Kidney (tissue), 13 donors: ENCODE measurements at regions not wholly inside any gene's neighbourhood (a gene's known extent, or its start where the extent isn't known, plus 50 kb on each side); places are given as distances from the start of the nearest gene placed in this dataset.
"Not testable (repeated sequence)": the region's sequence is repeated elsewhere in the genome, so short reads cannot be mapped to it uniquely, and the experiment has no call there.

Experiments
- DNase-seq, 5 donors: peaks; one replicate each; pipeline ENCODE4 v3.0.0-alpha.2; 2013 to 2020
- FAIRE-seq: peaks from 2 replicates; lab custom pipeline; 2012; peaks lifted over from hg19 to GRCh38; lab: Jason Lieb, UNC
- H3K27ac ChIP-seq, 2 donors: one replicate each; pipeline ENCODE4 v1.7.0; 2013; ENCODE audit warnings: low read depth in 2 of 2, low read length in 2 of 2, inconsistent platforms in 1 of 2
- H3K27me3 ChIP-seq: one replicate; pipeline ENCODE4 v1.7.1; 2013; ENCODE audit warnings: low read length, inconsistent platforms; ENCODE audit not compliant: control insufficient read depth, insufficient read depth
- H3K36me3 ChIP-seq, 3 donors: one replicate each; pipeline versions ENCODE4 v1.7.0 to v1.7.1; 2013; ENCODE audit warnings: low read length in 3 of 3, control low read depth in 1 of 3, inconsistent platforms in 1 of 3; ENCODE audit not compliant: insufficient read depth in 3 of 3, control insufficient read depth in 2 of 3
- H3K4me1 ChIP-seq, 3 donors: one replicate each; pipeline versions ENCODE4 v1.7.0 to v1.7.1; 2013; ENCODE audit warnings: low read length in 3 of 3, inconsistent platforms in 1 of 3, low read depth in 1 of 3; ENCODE audit not compliant: control insufficient read depth in 2 of 3, insufficient read depth in 2 of 3
- H3K4me3 ChIP-seq, 3 donors: one replicate each; pipeline versions ENCODE4 v1.7.0 to v1.8.1; 2013; ENCODE audit warnings: low read length in 3 of 3, control low read depth in 1 of 3, inconsistent platforms in 1 of 3
- H3K9ac ChIP-seq, 3 donors: one replicate each; pipeline versions ENCODE4 v1.7.0 to v1.7.1; 2013; ENCODE audit warnings: low read length in 3 of 3, control low read depth in 1 of 3, inconsistent platforms in 1 of 3
- H3K9me3 ChIP-seq, 3 donors: one replicate each; pipeline versions ENCODE4 v1.7.0 to v1.7.1; 2013; ENCODE audit warnings: low read length in 3 of 3, control low read depth in 1 of 3, inconsistent platforms in 1 of 3; ENCODE audit not compliant: control insufficient read depth in 2 of 3, insufficient read depth in 1 of 3
- CTCF ChIP-seq: IDR thresholded peaks from 3 replicates; pipeline ENCODE4 v1.5.1; 2012; ENCODE audit warnings: mild to moderate bottlenecking, moderate library complexity, borderline replicate concordance; ENCODE audit not compliant: insufficient read depth; ENCODE audit errors: extremely low read depth
- intact Hi-C: fragments of 100-400 bp; cut with DNase I; formaldehyde crosslinking; loops from one replicate; pipeline ENCODE4 v1.11.1; 2022
- donor health status: control.
- donor health status: control.
- donor health status: control.
- donor health status: control.
- donor health status: control.
- donor health status: DM: yes; HTN: yes; CAD: no.
- donor health status: Normal renal cell carcinoma (clear cell type).

DNA sequence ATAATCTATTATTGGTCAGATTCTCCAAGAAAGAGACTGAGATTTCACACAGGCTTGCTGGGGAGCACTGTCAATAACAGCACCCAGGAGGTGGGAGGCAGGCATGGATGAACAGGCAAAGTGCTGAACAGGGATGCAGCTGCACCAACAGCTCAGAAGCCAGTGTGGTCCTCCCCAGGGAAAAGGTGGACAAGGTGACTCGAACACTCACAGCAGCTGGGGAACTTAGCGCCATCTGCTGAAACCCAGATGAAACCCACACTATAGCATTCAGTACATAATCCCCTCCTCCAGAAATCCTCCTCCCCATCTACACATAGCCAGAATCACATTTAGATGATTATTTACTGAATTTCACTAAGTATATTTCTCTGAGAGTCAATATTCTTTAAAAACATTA is 255.2 kb upstream of the WSB1 start:
- Histone ChIP-seq H3K9me3 (no peaks in the 10 kb centered on the region), H3K4me1 (no peaks in the 10 kb centered on the region), H3K36me3 (no peaks in the 10 kb centered on the region), H3K27me3 (no peaks in the 10 kb centered on the region), H3K9ac (no peak overlapping the region), H3K27ac (no peak overlapping the region), H3K4me3 (no peak overlapping the region)
- TF ChIP-seq CTCF: no peak
- DNase-seq (no peak), FAIRE-seq (no peak)
- intact Hi-C loops: no loop called here

DNA sequence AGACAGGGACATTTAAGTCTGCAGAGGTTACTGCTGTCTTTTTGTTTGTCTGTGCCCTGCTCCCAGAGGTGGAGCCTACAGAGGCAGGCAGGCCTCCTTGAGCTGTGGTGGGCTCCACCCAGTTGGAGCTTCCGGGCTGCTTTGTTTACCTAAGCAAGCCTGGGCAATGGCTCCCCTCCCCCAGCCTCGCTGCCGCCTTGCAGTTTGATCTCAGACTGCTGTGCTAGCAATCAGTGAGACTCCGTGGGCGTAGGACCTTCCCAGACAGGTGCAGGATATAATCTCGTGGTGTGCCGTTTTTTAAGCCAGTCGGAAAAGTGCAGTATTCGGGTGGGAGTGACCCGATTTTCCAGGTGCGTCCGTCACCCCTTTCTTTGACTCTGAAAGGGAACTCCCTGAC is 248.9 kb upstream of the WSB1 start:
- FAIRE-seq, H3K27ac ChIP-seq, H3K36me3 ChIP-seq, H3K27me3 ChIP-seq, intact Hi-C loops, DNase-seq, H3K9ac ChIP-seq, H3K4me3 ChIP-seq, H3K4me1 ChIP-seq, H3K9me3 ChIP-seq: not testable (repeated sequence)

DNA sequence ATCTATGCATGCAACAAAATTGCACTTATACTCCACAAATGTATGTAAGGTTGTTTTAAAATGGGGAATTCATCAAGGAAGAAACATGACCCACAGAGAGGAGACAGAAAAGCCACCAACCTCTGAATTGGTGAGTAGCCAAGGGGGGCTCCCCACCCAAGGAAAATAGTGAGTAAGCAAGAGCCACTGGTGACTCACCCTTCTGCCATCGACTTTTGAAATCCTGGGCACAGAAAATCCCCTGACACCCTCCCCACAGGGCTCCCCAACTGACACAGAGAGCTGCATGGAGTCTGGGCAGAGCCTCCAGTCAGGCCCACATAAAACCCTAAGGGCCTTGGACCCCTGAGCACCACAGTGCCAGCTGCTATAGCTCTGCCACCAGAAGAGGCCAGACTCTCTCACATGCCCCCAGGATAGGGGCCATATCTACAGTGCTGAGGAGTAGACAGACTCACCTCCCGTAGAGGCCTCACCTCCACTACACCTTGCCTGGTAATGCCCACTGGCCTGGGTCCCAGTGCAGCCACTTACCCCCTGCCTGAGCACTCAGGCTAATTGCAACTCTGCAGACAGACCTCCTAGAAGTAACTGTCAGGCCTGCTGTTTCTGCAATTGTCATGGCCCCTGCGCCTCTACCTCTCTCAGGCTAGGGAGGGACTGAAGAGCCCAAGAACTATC is 244.7 kb upstream of the WSB1 start:
- DNase-seq: no peak
- no peaks in the 10 kb centered on the region for H3K36me3 ChIP-seq
- H3K9ac ChIP-seq: no peak overlapping the region
- no peak for FAIRE-seq
- H3K4me3 ChIP-seq: no peak overlapping the region
- no peaks in the 10 kb centered on the region for H3K9me3 ChIP-seq
- TF ChIP-seq CTCF: no peak
- no peaks in the 10 kb centered on the region for H3K27me3 ChIP-seq
- no peak overlapping the region for H3K27ac ChIP-seq
- no peaks in the 10 kb centered on the region for H3K4me1 ChIP-seq
- intact Hi-C loops: no loop called here

DNA sequence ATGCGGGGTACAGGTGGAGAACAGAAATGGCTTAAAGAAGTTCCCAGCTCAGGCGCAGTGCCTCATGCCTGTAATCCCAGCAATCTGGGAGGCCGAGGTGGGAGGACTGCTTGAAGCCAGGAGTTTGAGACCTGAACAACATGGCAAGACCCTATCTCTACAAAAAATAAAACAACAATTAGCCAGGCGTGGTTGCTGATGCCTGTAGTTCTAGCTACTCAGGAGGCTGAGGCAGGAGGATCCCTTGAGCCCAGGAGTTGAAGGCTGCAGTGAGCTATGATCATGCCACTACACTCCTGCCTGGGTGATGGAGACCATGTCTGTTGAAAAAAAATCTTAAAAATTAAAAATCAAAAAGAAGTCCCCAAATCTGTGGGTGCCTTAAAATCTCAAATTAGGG is 228.3 kb upstream of the WSB1 start:
- no peak overlapping the region for H3K4me3 ChIP-seq
- DNase-seq (no peak), FAIRE-seq (no peak)
- H3K9ac ChIP-seq: no peak overlapping the region
- no peaks in the 10 kb centered on the region for H3K4me1 ChIP-seq
- no peaks in the 10 kb centered on the region for H3K27me3 ChIP-seq
- TF ChIP-seq CTCF: no peak
- no peaks in the 10 kb centered on the region for H3K36me3 ChIP-seq
- intact Hi-C loops: no loop called here
- no peaks in the 10 kb centered on the region for H3K9me3 ChIP-seq
- no peak overlapping the region for H3K27ac ChIP-seq
